ENCODE measurements at regions not wholly inside any gene's neighbourhood (a gene's known extent, or its start where the extent isn't known, plus 50 kb on each side); places are given as distances from the start of the nearest gene placed in this dataset.

DNA sequence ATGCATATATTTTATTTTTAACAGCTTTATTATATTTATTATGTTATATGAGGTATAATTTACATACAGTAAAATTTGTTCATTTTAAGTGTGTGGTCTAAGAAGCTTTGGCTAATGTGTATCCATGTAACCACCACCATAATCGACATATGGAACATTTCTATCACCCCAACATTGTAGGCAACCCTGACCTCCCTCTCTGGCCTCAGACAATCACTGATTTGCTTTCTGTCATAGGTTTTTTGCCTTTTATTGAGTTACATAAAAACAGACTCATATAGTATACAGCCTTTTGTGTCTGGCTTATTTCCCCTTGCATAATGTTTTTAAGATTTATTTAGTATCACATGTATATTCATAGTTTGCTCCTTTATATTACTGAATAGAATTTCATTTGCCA lies 90.7 kb upstream of the KL start:
- TF ChIP-seq, protein P1, sequence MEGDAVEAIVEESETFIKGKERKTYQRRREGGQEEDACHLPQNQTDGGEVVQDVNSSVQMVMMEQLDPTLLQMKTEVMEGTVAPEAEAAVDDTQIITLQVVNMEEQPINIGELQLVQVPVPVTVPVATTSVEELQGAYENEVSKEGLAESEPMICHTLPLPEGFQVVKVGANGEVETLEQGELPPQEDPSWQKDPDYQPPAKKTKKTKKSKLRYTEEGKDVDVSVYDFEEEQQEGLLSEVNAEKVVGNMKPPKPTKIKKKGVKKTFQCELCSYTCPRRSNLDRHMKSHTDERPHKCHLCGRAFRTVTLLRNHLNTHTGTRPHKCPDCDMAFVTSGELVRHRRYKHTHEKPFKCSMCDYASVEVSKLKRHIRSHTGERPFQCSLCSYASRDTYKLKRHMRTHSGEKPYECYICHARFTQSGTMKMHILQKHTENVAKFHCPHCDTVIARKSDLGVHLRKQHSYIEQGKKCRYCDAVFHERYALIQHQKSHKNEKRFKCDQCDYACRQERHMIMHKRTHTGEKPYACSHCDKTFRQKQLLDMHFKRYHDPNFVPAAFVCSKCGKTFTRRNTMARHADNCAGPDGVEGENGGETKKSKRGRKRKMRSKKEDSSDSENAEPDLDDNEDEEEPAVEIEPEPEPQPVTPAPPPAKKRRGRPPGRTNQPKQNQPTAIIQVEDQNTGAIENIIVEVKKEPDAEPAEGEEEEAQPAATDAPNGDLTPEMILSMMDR (conservative IDR thresholded peaks at IDR 0.05), result no peak
- H3K56ac ChIP-seq (ENCODE audit: insufficient read length, low read depth, low read length), result no peak overlapping the region
- H2BK15ac ChIP-seq (ENCODE audit: low read depth, low read length), result no peak overlapping the region
- no peaks in the 10 kb centered on the region for H3K23me2 ChIP-seq (ENCODE audit: insufficient read length, low read depth, low read length, poor library complexity, severe bottlenecking)
- H3K18ac ChIP-seq (ENCODE audit: insufficient read length, low read depth, low read length), result no peak overlapping the region
- H2BK5ac ChIP-seq (ENCODE audit: insufficient read length, low read length), result no peak overlapping the region
- H3T11ph ChIP-seq (ENCODE audit: low read length), result no peak overlapping the region
- H3K4me2 ChIP-seq (ENCODE audit: insufficient read depth, insufficient read length, low read length), result no peak overlapping the region
- no peak overlapping the region for H2AFZ ChIP-seq (ENCODE audit: low read length)
- no CpG with 5 or more reads among the region's 1 CpG for WGBS (ENCODE audit: extremely low coverage, insufficient read length, low lambda C conversion rate)
- H3K27ac ChIP-seq (ENCODE audit: insufficient read length, low read depth, low read length), result no peak overlapping the region
- no peak overlapping the region for H4K5ac ChIP-seq (ENCODE audit: insufficient read length, low read depth, low read length)
- H3K23ac ChIP-seq (ENCODE audit: insufficient read length, low read depth, low read length), result no peak overlapping the region
- no peak overlapping the region for H2BK20ac ChIP-seq (ENCODE audit: low read depth, low read length, poor library complexity, severe bottlenecking)
- H2AK5ac ChIP-seq (ENCODE audit: insufficient read length, low read length), result no peak overlapping the region
- H3K9ac ChIP-seq (ENCODE audit: extremely low read depth, insufficient read length, low read length), result no peak overlapping the region
- Mint-ChIP-seq H3K4me1 (no peaks in the 10 kb centered on the region), H3K27ac (no peak overlapping the region), H3K27me3 (ENCODE audit: low read depth) (no peaks in the 10 kb centered on the region; the same call in 1 of the 2 replicates), H3K9me3 (peaks cover 3% of the 10 kb centered on the region in 2 experiments; a peak in 3 of 5 replicates), H3K36me3 (ENCODE audit: insufficient read depth in 1 of 3, low read depth in 3 of 3) (no peaks in the 10 kb centered on the region), H3K4me3 (no peak overlapping the region)
- H3K4ac ChIP-seq (ENCODE audit: low read depth, low read length), result no peak overlapping the region
- no peak overlapping the region for H2BK120ac ChIP-seq (ENCODE audit: low read depth, low read length, poor library complexity, severe bottlenecking)
- no peaks in the 10 kb centered on the region for H3K79me1 ChIP-seq (ENCODE audit: insufficient read depth, low read depth, low read length, poor library complexity, severe bottlenecking)
- no peaks in the 10 kb centered on the region for H4K20me1 ChIP-seq (ENCODE audit: control insufficient read depth, insufficient read depth, insufficient read length)
- no peak for DNase-seq
- no peak overlapping the region for H2BK12ac ChIP-seq (ENCODE audit: insufficient read length, low read depth, low read length)
- no peak overlapping the region for H4K91ac ChIP-seq (ENCODE audit: insufficient read length, low read depth, low read length)
- no peaks in the 10 kb centered on the region for H3K27me3 ChIP-seq (ENCODE audit: insufficient read depth, low read length)
- H3K79me2 ChIP-seq (ENCODE audit: insufficient read depth, low read length), result no peaks in the 10 kb centered on the region
- no peaks in the 10 kb centered on the region for H3K4me1 ChIP-seq (ENCODE audit: insufficient read depth, low read length)
- H3K14ac ChIP-seq (ENCODE audit: insufficient read depth, low read length), result no peak overlapping the region
- H4K8ac ChIP-seq (replicated peaks; ENCODE audit: insufficient read length, low read depth, low read length), result no peak overlapping the region
- no peaks in the 10 kb centered on the region for H3K9me3 ChIP-seq (ENCODE audit: control insufficient read depth, low read depth, low read length)

Measured in H9 (cell line).